ENCODE measurements at regions not wholly inside any gene's neighbourhood (a gene's known extent, or its start where the extent isn't known, plus 50 kb on each side); places are given as distances from the start of the nearest gene placed in this dataset.
"Not testable (repeated sequence)": the region's sequence is repeated elsewhere in the genome, so short reads cannot be mapped to it uniquely, and the experiment has no call there.

GRCh38 chr4:160570271-160570670, 1467.4 kb downstream of the RAPGEF2 start:
- DNase-seq, result no peak

GRCh38 chr4:160574272-160574671, 1471.4 kb downstream of the RAPGEF2 start:
- DNase-seq, result not testable (repeated sequence)

GRCh38 chr4:160580581-160580980, 1477.7 kb downstream of the RAPGEF2 start:
- no peak for DNase-seq

GRCh38 chr4:160592258-160592657, 1489.4 kb downstream of the RAPGEF2 start:
- DNase-seq, result no peak

GRCh38 chr4:160595646-160596045, 1492.8 kb downstream of the RAPGEF2 start:
- DNase-seq, result no peak

GRCh38 chr4:160604541-160604940, 1501.7 kb downstream of the RAPGEF2 start:
- DNase-seq, result no peak

- no peak for DNase-seq
Observed at GRCh38 chr4:160611181-160611580, 1508.3 kb downstream of the RAPGEF2 start.

- DNase-seq, result no peak
Observed at GRCh38 chr4:160631044-160631443, 1528.2 kb downstream of the RAPGEF2 start.

GRCh38 chr4:160652790-160653189, 1511.0 kb downstream of the FSTL5 start:
- no peak for DNase-seq

GRCh38 chr4:160675550-160675949, 1488.2 kb downstream of the FSTL5 start:
- no peak for DNase-seq

- no peak for DNase-seq
Observed at GRCh38 chr4:160685729-160686128, 1478.1 kb downstream of the FSTL5 start.

- no peak for DNase-seq
Observed at GRCh38 chr4:160701671-160702070, 1462.1 kb downstream of the FSTL5 start.

- DNase-seq, result no peak
Observed at GRCh38 chr4:160709026-160709425, 1454.8 kb downstream of the FSTL5 start.

- DNase-seq, result no peak
Observed at GRCh38 chr4:160709546-160709945, 1454.3 kb downstream of the FSTL5 start.

GRCh38 chr4:160716551-160716950, 1447.2 kb downstream of the FSTL5 start:
- no peak for DNase-seq

GRCh38 chr4:160717848-160718247, 1446.0 kb downstream of the FSTL5 start:
- DNase-seq, result no peak

- DNase-seq, result no peak
Observed at GRCh38 chr4:160724063-160724462, 1439.7 kb downstream of the FSTL5 start.

GRCh38 chr4:160745126-160745525, 1418.7 kb downstream of the FSTL5 start:
- DNase-seq, result no peak

GRCh38 chr4:160746585-160746984, 1417.2 kb downstream of the FSTL5 start:
- DNase-seq, result not testable (repeated sequence)

- DNase-seq, result peak in 10 of 58 donors; percentile 1 to 20 (median 4)
Observed at GRCh38 chr4:160772668-160773067, 1391.1 kb downstream of the FSTL5 start.

- no peak for DNase-seq
Observed at GRCh38 chr4:160795216-160795615, 1368.6 kb downstream of the FSTL5 start.

- no peak for DNase-seq
Observed at GRCh38 chr4:160808174-160808573, 1355.6 kb downstream of the FSTL5 start.

- DNase-seq, result no peak
Observed at GRCh38 chr4:160809576-160809975, 1354.2 kb downstream of the FSTL5 start.

GRCh38 chr4:160810424-160810823, 1353.4 kb downstream of the FSTL5 start:
- DNase-seq, result no peak

All from anterior cingulate cortex (tissue), 58 donors.